ENCODE measurements at regions not wholly inside any gene's neighbourhood (a gene's known extent, or its start where the extent isn't known, plus 50 kb on each side); places are given as distances from the start of the nearest gene placed in this dataset.
"Not testable (repeated sequence)": the region's sequence is repeated elsewhere in the genome, so short reads cannot be mapped to it uniquely, and the experiment has no call there.

GRCh38 chr10:109593682-109594081 is 329.6 kb downstream of the XPNPEP1 start:
- Mint-ChIP-seq H3K9me3 (no peaks in the 10 kb centered on the region), H3K4me3 (no peak overlapping the region), H3K27me3 (no peaks in the 10 kb centered on the region), H3K36me3 (ENCODE audit: low read depth) (no peaks in the 10 kb centered on the region), H3K27ac (no peak overlapping the region), H3K4me1 (no peaks in the 10 kb centered on the region)
- intact Hi-C loops (cut with micrococcal nuclease): no loop called here
- no peak for DNase-seq

- no peak overlapping the region for H3K4me3 Mint-ChIP-seq
- H3K36me3 Mint-ChIP-seq (ENCODE audit: low read depth): no peaks in the 10 kb centered on the region
- no peak overlapping the region for H3K27ac Mint-ChIP-seq
- intact Hi-C loops (cut with micrococcal nuclease): no loop called here
- no peaks in the 10 kb centered on the region for H3K9me3 Mint-ChIP-seq
- no peaks in the 10 kb centered on the region for H3K4me1 Mint-ChIP-seq
- no peak for DNase-seq
- H3K27me3 Mint-ChIP-seq: no peaks in the 10 kb centered on the region
These were observed 330.9 kb downstream of the XPNPEP1 start for GRCh38 chr10:109592391-109592790.

- DNase-seq: no peak
- Mint-ChIP-seq H3K27ac (no peak overlapping the region), H3K36me3 (ENCODE audit: low read depth) (no peaks in the 10 kb centered on the region), H3K4me3 (no peak overlapping the region), H3K27me3 (no peaks in the 10 kb centered on the region), H3K4me1 (no peaks in the 10 kb centered on the region), H3K9me3 (no peaks in the 10 kb centered on the region)
- intact Hi-C loops (cut with micrococcal nuclease): no loop called here
These were observed 331.7 kb downstream of the XPNPEP1 start for GRCh38 chr10:109591601-109592000.

GRCh38 chr10:109588259-109588658 is 335.1 kb downstream of the XPNPEP1 start:
- no peak overlapping the region for H3K4me3 Mint-ChIP-seq
- H3K27ac Mint-ChIP-seq: no peak overlapping the region
- H3K9me3 Mint-ChIP-seq: no peaks in the 10 kb centered on the region
- intact Hi-C loops (cut with micrococcal nuclease): no loop called here
- no peaks in the 10 kb centered on the region for H3K36me3 Mint-ChIP-seq (ENCODE audit: low read depth)
- DNase-seq: no peak
- H3K4me1 Mint-ChIP-seq: no peaks in the 10 kb centered on the region
- no peaks in the 10 kb centered on the region for H3K27me3 Mint-ChIP-seq

GRCh38 chr10:109587366-109587765 is 335.9 kb downstream of the XPNPEP1 start:
- H3K27ac Mint-ChIP-seq: no peak overlapping the region
- no peaks in the 10 kb centered on the region for H3K4me1 Mint-ChIP-seq
- intact Hi-C loops (cut with micrococcal nuclease): no loop called here
- H3K9me3 Mint-ChIP-seq: no peaks in the 10 kb centered on the region
- no peak overlapping the region for H3K4me3 Mint-ChIP-seq
- no peak for DNase-seq
- no peaks in the 10 kb centered on the region for H3K27me3 Mint-ChIP-seq
- H3K36me3 Mint-ChIP-seq (ENCODE audit: low read depth): no peaks in the 10 kb centered on the region

- Mint-ChIP-seq H3K9me3 (no peaks in the 10 kb centered on the region), H3K36me3 (ENCODE audit: low read depth) (no peaks in the 10 kb centered on the region)
- no peak for DNase-seq
These were observed 366.9 kb downstream of the XPNPEP1 start for GRCh38 chr10:109556399-109556798.

GRCh38 chr10:109542050-109542603 is 381.2 kb downstream of the XPNPEP1 start:
- intact Hi-C loops (cut with micrococcal nuclease); H3K4me1 Mint-ChIP-seq; DNase-seq; H3K27me3 Mint-ChIP-seq; H3K36me3 Mint-ChIP-seq (ENCODE audit: low read depth); H3K9me3 Mint-ChIP-seq; H3K27ac Mint-ChIP-seq; H3K4me3 Mint-ChIP-seq: not testable (repeated sequence)

More at GRCh38 chr10:109556399-109556798, 366.9 kb downstream of the XPNPEP1 start:
- Mint-ChIP-seq H3K4me1 (no peaks in the 10 kb centered on the region), H3K4me3 (no peak overlapping the region), H3K27ac (no peak overlapping the region), H3K27me3 (no peaks in the 10 kb centered on the region)
- intact Hi-C loops (cut with micrococcal nuclease): no loop called here

- no peak for DNase-seq
- Mint-ChIP-seq H3K27me3 (no peaks in the 10 kb centered on the region), H3K36me3 (ENCODE audit: low read depth) (no peaks in the 10 kb centered on the region), H3K9me3 (peaks cover 13% of the 10 kb centered on the region), H3K27ac (no peak overlapping the region), H3K4me3 (no peak overlapping the region), H3K4me1 (no peaks in the 10 kb centered on the region)
- intact Hi-C loops (cut with micrococcal nuclease): no loop called here
These were observed 389.1 kb downstream of the XPNPEP1 start for GRCh38 chr10:109534193-109534592.

GRCh38 chr10:109529258-109529657 is 394.1 kb downstream of the XPNPEP1 start:
- H3K27me3 Mint-ChIP-seq: no peaks in the 10 kb centered on the region
- H3K27ac Mint-ChIP-seq: no peak overlapping the region
- H3K4me1 Mint-ChIP-seq: no peaks in the 10 kb centered on the region
- H3K4me3 Mint-ChIP-seq: no peak overlapping the region
- H3K36me3 Mint-ChIP-seq (ENCODE audit: low read depth): no peaks in the 10 kb centered on the region
- DNase-seq: no peak
- H3K9me3 Mint-ChIP-seq: peaks cover 13% of the 10 kb centered on the region
- intact Hi-C loops (cut with micrococcal nuclease): no loop called here

GRCh38 chr10:109517748-109518147 is 405.6 kb downstream of the XPNPEP1 start:
- DNase-seq: no peak
- intact Hi-C loops (cut with micrococcal nuclease): no loop called here
- no peak overlapping the region for H3K27ac Mint-ChIP-seq
- H3K36me3 Mint-ChIP-seq (ENCODE audit: low read depth): no peaks in the 10 kb centered on the region
- H3K4me3 Mint-ChIP-seq: no peak overlapping the region
- H3K27me3 Mint-ChIP-seq: no peaks in the 10 kb centered on the region
- no peaks in the 10 kb centered on the region for H3K4me1 Mint-ChIP-seq
- no peaks in the 10 kb centered on the region for H3K9me3 Mint-ChIP-seq

GRCh38 chr10:109504401-109504800 is 418.9 kb downstream of the XPNPEP1 start:
- no peak for DNase-seq
- Mint-ChIP-seq H3K27ac (no peak overlapping the region), H3K9me3 (peaks cover 3% of the 10 kb centered on the region), H3K27me3 (no peaks in the 10 kb centered on the region), H3K36me3 (ENCODE audit: low read depth) (no peaks in the 10 kb centered on the region), H3K4me3 (no peak overlapping the region), H3K4me1 (no peaks in the 10 kb centered on the region)
- intact Hi-C loops (cut with micrococcal nuclease): no loop called here

GRCh38 chr10:109487691-109488090 is 435.6 kb downstream of the XPNPEP1 start:
- no peak overlapping the region for H3K27ac Mint-ChIP-seq
- intact Hi-C loops (cut with micrococcal nuclease): no loop called here
- no peaks in the 10 kb centered on the region for H3K27me3 Mint-ChIP-seq
- DNase-seq: no peak
- H3K36me3 Mint-ChIP-seq (ENCODE audit: low read depth): no peaks in the 10 kb centered on the region
- no peak overlapping the region for H3K4me3 Mint-ChIP-seq
- no peaks in the 10 kb centered on the region for H3K4me1 Mint-ChIP-seq
- no peaks in the 10 kb centered on the region for H3K9me3 Mint-ChIP-seq

- Mint-ChIP-seq H3K4me1 (no peaks in the 10 kb centered on the region), H3K36me3 (ENCODE audit: low read depth) (no peaks in the 10 kb centered on the region), H3K27ac (no peak overlapping the region), H3K27me3 (no peaks in the 10 kb centered on the region), H3K4me3 (no peak overlapping the region), H3K9me3 (no peaks in the 10 kb centered on the region)
- intact Hi-C loops (cut with micrococcal nuclease): no loop called here
- DNase-seq: no peak
These were observed 442.5 kb downstream of the XPNPEP1 start for GRCh38 chr10:109480836-109481235.

- intact Hi-C loops (cut with micrococcal nuclease): no loop called here
- Mint-ChIP-seq H3K27me3 (no peaks in the 10 kb centered on the region), H3K4me1 (no peaks in the 10 kb centered on the region), H3K36me3 (ENCODE audit: low read depth) (no peaks in the 10 kb centered on the region), H3K9me3 (no peaks in the 10 kb centered on the region), H3K4me3 (no peak overlapping the region), H3K27ac (no peak overlapping the region)
- no peak for DNase-seq
These were observed 447.4 kb downstream of the XPNPEP1 start for GRCh38 chr10:109475711-109476421.

GRCh38 chr10:109474812-109475211 is 448.5 kb downstream of the XPNPEP1 start:
- intact Hi-C loops (cut with micrococcal nuclease): no loop called here

More at GRCh38 chr10:109474812-109475211, 448.5 kb downstream of the XPNPEP1 start:
- no peak overlapping the region for H3K27ac Mint-ChIP-seq
- H3K4me1 Mint-ChIP-seq: no peaks in the 10 kb centered on the region
- H3K9me3 Mint-ChIP-seq: no peaks in the 10 kb centered on the region
- H3K4me3 Mint-ChIP-seq: no peak overlapping the region
- H3K27me3 Mint-ChIP-seq: no peaks in the 10 kb centered on the region
- DNase-seq: no peak
- no peaks in the 10 kb centered on the region for H3K36me3 Mint-ChIP-seq (ENCODE audit: low read depth)

Data from activated CD4-positive, alpha-beta T cell treated with anti-CD3 and anti-CD28 coated beads, Interleukin-2, amount 10 ng/mL, durations not matched to agents 24 days and 14 days (primary cell).